Activated gamma-delta T cell treated with Interleukin-2 at 50 U/mL for 16 hours (primary cell): ENCODE measurements at regions not wholly inside any gene's neighbourhood (a gene's known extent, or its start where the extent isn't known, plus 50 kb on each side); places are given as distances from the start of the nearest gene placed in this dataset.

ENCODE experiments used
- DNase-seq: peaks from one replicate; pipeline ENCODE4 v3.0.0-alpha.2; 2020

DNA sequence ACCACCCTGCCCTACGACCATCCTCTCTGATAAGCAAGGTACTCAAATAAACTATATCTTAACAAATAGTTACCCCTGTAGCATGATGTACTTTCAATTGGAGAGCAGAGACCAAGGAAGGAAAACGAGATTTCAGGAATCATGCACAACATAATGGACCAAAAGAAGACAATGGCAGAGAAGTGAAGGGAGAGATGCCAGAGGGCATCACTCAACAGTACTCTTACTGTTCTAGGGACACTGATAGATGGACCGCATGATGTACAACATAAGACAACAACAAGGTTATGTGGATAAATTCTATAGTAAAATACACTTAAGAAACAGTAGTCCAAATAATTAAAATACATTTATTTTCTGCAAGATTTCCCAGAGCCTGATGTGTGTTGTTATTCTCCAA, 77.5 kb upstream of the IFNG-AS1 start:
- DNase-seq: no peak

DNA sequence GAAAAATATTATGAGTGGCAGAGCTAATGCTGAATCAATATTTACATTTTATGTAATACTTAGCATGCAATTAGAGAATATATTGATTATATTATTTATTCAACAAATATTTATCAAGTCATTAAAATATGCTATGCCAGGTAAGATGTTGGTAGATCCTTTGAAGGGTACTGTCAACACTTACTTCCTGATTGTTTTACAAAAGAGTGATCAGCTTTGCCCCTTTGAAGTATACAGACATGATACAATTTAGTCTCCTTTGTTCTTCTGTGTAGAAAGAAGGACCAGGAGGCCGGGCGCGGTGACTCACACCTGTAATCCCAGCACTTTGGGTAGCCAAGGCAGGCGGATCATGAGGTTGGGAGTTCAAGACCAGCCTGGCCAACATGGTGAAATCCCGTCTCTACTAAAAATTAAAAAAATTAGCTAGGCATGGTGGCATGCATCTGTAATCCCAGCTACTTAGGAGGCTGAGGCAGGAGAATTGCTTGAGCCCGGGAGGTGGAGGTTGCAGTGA, 73.9 kb upstream of the IFNG-AS1 start:
- DNase-seq: no peak

DNA sequence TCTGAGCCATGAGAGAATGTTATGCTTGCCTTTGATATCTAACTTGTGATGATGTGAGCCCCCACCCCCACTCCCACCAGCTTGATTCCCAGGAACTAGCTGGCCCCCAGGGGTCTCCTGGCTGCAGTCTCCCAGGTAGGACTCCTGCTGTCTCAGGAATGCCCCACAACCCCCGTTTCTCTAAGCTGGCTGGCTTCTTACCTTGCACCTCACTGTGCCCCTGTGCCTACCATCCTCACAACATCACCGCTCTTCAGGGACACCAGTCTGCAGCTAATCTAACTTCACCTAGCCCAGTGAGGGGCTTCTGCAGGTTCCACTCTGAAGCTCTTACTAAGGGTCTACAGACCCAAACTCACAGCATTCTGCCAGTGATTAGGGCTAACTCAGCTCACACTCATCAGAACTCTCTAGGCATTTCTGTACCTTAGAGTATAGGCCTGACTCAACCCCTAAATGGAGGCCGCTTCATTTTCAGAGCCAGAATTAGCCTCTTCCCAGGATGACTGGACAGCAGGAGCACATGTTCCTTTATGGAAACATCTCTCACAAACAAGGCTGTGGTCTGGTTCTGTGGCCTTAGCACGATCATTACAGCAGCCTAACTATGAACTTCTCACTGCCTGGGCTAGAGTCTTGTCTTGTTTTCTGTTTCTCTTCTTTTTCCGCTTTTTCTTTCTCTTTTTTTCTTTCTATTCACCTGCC, 72.8 kb upstream of the IFNG-AS1 start:
- no peak for DNase-seq

DNA sequence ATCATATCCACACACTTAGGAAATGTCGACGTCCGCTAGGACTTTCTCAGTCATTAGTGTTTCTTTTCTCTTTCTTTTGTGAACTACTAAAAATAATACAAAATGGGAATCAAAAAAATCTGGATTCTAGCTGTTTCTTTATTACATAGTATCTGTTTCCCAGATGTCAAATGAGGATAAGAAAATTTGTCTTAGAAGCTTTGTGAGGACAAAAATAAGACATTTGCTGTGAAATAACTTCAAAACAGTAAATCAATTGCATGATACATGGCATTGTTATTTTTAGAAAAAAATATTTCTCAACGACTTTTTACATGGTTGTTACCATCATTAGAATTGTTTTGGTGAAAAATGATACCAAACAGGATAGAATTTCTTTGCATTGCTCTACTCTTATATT, 71.4 kb upstream of the IFNG-AS1 start:
- no peak for DNase-seq

DNA sequence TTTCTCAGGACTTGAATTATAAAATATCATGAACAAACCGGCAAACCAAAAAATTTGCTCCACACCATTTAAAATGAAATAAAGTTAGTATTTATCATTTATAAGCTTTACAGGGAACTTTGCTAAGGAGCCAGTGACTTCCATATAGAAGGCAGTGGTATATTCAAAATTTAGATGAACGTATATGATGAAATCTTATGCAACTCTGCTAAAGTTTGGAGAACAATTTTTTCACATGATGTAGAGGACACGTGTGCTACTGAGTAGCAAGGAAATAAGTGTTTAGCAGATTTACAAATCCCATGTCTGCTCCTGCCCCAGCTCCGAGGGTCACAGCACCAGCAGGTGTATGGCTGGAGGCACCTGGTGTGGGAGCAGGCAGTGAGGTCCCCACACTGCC, 70.8 kb upstream of the IFNG-AS1 start:
- DNase-seq: no peak

DNA sequence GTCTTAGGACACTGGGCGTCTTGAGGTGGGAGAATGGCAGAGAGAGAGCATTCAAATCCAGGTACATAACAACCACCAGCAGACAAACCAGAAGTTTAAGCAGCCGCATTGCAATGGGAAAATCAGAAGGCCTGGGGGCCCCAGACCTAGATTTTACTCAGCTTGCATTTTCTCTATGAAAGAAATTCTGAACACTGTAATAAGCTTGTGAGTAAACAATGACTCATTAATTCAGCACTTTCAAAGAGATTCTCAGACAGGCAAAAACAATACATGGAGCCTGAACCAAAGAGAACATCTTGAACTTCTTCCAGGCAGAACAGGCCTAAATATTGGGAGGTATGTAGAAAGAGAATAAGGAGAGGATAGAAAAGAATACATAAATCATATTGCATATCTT, 69.8 kb upstream of the IFNG-AS1 start:
- DNase-seq: no peak

DNA sequence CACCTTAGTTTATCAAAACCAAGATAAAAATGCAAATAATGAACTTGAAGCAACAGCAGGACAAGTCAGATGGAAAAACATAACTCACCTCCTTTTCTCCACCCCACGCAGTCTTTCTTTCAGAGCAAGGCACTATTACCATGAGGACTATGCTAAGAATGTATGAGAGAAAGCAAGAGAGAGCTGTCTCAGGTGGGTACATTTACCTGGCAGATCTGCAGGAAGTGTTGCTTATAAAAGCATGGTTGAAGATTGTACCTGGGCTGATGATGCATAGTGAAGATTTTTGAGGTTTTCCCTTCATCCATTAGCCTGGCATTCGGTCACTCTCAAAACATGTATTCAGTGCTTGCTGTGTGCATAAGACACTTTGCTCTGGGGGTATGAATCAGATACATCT, 68.8 kb upstream of the IFNG-AS1 start:
- no peak for DNase-seq

DNA sequence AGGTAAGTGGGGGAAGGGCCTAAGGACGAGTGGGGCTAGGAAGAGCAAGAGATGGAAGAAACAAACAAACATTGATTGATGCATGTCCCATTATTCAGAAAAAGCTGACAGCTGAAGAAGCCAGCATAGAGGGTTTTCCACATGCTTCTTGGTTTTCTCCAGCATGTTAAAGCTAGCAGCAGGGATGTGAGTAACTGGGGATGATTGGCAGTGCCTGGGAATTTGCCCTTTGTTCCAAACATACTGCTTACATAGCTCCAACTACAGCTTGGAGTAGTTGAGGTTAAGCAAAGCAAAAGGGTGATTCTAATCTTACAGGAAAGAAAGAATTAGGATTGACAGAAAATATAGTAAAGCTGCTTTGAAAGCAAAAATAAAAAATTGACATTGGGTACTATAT, 68.0 kb upstream of the IFNG-AS1 start:
- no peak for DNase-seq

DNA sequence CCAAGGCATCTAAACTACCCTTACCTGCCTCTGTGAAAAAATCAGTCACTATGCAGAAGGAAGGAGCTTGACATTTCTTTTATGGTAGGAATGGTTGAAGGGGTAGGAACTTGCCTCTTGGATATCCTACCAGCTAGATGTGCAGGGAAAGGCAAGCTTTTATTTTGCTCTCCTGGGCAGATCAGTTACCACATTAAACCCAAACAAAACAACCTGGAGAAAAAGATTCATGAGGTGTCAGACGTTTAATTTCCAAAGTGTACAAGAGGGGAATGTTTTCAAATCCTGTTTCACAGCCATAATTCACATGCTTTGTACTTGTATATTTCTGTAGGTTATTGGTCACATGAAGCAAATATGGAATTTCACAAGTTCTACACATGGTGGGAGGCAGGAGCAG, 67.0 kb upstream of the IFNG-AS1 start:
- DNase-seq: no peak

DNA sequence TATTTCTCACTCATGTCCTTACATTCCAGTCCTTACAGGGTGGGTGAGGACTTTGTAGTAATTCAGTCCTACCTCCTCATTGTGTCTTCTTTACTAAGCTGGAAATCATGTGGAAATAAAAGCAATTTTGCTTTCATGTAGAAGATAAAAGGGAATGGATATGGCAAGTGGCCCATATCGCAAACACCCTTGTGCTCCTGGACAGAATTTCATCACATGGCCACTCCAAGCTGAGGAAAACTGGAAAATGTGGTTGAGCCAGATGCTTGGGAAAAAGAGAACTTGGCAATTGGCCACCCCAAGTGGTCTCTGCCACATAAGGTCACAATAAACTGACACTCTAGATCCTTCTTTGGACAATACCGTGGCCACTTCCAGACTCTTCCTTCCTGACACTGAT, 64.2 kb upstream of the IFNG-AS1 start:
- DNase-seq: no peak

DNA sequence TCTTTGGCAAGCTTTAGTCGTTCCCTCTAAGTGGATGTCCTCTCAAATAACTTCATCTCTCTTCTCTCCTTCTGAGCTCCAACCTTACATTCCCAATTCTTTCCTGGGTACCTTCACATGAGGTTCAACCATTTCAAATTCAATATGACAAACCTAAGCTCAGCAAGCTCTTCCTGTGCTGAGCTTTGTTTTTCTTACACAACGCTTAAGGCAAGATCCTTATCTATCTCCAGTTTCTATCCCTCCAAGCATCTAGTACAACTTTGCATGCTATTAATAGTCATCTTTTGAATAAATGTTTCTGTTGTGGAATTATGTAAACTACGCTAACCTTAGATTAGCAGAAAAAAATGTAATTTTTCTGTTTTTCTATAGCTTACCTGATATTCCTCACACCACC, 63.7 kb upstream of the IFNG-AS1 start:
- DNase-seq: no peak

DNA sequence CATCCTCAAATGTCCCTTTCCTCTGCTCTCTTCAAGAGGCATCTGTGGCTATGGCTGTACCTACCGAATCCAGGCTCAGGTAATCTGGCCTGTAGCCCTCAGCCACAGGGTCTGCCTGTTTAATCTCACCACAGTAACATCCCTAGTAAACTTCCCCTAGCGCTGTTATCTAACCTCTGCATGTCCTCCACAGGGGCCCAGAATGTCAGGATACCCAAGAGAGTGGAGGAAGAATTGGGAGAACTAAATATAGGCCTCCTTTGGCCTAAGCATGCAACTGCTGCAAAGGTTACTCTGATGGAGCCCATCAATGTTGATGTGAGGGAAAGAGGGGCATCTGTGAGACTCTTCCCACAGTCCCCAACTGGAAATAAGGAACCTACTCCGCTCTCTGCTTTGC, 63.2 kb upstream of the IFNG-AS1 start:
- DNase-seq: no peak

DNA sequence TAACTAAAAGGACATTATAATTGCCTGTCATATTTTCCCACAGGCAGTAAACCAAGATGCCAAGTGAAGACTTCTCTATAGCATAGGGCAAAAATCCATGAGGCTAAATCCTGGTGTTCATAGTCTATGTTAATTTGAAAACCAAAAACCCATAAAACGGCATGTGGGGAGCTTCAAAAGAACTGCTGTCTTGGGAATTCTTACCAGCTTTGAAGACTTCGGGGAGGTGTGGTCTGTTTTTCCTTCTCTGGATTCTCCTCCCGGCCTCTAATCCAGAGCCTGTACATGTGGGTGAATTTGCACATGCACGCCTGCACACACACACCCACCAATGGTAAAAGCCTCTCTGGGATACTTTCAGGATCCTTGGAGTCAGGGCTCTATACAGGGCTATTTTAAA, 61.9 kb upstream of the IFNG-AS1 start:
- DNase-seq: no peak

DNA sequence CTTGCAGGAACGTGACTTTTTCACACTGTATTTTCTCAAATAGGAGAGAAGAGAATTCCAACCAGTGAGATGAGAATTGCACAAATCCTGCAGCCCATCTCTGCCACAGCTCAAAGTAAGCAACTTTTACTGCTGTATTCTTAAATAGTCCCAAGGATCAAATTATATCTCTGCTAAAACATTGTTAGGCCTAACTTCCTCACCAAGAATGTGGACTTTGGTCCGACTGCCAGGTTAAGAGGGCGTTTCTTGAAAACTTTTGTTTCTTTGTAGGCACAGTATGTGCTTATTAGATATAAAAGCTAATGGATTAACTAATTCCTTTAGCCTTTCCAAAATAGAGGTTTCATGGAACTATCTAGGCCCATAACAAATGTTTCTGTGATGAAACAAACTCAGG, 61.4 kb upstream of the IFNG-AS1 start:
- DNase-seq: no peak

DNA sequence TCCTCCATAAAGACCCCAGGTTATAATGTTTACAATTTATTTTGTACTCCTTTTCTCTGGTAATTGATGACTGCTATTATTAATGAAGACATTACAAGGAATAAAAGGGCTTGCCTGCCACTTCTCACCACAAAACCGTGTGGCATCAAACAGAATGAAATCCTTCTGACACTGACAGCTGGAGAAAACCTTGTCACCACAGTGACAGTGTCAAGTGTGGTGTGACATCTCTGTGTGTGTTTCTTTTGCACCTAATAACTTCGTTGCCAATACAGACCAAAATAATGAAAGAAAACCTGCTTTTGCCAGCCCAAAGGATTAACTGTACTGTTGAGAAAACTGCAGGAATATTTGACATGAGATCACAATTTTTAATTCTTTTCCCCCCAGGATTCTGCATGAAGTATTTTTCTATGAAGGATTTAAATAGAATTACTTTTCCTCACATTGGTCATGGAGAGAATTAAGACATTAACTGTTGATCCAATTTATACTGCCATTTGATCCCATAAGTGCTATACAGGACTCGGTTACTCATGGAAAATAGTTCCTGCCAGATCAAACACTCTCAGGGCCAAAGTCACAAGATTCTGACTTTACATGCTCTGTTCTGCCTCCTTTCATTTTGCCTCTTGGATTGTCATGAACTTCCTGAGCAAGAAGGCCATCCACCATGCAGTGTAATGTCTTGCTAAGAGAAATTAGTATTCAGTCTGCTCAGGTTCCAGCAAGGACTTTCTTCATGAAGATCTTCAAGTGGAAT, 60.4 kb upstream of the IFNG-AS1 start:
- no peak for DNase-seq

DNA sequence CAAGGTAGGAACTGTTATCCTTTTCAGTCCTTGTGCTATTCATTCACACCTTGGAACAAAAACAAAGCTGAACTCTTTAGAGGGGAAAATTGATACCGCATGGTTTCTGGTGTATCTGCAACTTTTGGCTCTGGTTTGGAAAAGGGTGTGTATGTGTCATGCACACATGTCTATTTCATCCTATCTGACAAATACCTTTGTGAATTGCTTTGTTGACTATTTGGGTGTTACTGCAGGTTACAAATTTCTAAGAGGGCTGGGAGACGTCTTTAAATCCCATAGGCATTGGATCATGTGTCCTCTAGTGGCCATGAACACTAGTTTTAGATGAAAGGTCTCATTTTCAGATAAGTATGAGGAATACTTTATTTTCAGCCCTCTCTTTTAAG, 59.9 kb upstream of the IFNG-AS1 start:
- no peak for DNase-seq

DNA sequence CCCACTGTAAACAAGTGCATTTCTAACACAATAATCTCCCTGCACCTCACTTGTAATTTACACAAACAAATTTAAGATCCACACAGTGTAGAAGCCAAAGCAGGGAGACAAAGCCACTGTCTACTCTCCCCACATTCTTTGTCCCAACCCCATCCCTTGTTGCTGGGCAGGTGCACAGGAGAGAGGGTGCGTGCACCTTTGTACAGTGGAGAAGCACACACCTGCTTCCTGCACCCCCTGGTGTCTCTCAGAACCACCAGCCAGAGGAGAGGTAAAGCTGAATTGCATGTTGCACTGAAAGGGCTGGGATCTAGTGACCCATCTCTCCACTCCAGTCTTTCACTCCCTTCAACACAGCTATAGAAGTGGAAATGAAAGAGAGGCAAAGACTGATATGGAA, 51.4 kb upstream of the IFNG-AS1 start:
- no peak for DNase-seq
